Fibroblast of skin of right biceps (primary cell): ENCODE measurements at regions not wholly inside any gene's neighbourhood (a gene's known extent, or its start where the extent isn't known, plus 50 kb on each side); places are given as distances from the start of the nearest gene placed in this dataset.

Source experiments
- DNase-seq: peaks from one replicate; pipeline ENCODE4 v3.0.0-alpha.2; 2013

DNA sequence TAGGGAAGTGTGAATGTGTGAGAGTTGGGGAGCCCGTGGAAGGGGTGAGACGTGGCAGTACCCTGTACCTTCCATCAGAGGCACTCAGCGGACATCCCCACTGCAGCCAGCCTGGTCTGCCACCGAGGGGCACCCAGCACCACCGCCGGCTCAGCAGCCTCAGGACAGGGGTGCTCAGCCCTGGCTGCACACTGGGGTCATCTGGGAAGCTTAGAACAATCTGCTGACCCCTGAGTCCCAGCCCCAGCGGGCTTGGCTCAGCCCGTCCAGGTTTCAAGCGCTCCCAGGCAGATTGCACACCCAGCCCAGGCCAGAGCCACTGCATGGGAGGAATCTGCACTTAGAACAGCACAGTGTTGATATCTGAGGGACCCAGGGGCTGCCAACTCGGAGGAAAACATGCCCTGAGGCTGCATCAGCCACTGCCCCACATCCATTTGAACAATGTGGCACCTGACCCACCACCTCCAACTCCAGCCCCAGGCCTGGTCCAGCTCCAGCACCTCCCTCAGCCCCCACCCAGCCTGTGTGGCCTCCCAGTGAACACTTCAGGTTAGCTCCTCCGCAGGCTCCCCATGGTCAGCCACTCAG is 147.1 kb upstream of the OTOS start:
- DNase-seq, result no peak

DNA sequence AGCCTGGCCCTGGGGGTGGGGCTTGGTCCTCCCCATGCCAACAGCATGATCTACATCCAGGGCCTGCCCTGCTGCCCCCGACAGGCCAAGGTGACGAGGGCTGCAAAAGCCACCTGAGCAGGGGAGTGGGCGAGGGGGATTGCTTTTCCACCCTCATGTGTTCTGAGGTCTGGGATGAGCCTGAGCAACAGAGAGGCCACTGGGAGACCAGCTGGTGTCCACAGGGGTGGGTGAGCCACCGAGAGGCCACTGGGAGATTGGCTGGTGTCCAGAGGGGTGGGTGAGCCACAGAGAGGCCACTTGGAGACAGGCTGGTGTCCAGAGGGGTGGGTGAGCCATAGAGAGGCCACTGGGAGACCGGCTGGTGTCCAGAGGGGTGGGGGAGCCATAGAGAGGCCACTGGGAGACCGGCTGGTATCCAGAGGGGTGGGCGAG is 147.4 kb upstream of the GPC1 start:
- no peak for DNase-seq

DNA sequence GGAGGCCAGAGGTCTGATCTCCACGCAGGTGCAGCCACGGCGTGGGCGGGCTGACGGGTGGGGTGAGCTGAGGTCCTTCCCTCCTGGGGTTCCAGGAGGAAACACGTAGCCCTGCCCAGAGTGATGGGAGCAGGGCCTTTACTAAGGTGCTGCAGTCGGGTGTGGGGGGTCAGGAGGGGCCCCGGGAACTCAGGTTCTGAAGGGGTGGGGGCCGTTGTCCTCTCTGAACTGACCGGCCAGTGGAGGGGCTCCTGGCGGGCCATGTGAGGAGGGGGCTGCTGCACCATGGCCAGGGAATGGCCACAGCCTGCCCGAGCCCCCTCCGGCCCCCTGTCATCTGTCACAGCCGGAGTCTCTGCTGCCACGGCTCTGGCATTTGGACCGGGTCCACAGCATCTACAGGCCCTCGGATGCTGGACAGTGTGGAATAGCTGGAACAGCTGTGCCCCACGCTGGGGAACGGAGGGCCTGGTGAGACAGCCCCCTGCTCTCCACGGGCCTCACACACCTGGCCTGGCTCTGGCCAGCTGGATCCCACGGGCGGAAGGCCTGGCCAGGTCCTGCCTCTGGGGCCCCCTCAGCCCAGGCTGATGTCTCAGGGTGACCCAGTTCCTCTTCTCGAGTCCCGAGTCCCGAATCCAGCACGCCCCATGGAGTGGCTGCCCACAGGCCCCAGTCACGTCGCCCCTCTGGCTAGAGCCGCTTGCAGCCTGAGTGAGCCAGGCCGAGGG is 145.6 kb upstream of the GPC1 start:
- no peak for DNase-seq

DNA sequence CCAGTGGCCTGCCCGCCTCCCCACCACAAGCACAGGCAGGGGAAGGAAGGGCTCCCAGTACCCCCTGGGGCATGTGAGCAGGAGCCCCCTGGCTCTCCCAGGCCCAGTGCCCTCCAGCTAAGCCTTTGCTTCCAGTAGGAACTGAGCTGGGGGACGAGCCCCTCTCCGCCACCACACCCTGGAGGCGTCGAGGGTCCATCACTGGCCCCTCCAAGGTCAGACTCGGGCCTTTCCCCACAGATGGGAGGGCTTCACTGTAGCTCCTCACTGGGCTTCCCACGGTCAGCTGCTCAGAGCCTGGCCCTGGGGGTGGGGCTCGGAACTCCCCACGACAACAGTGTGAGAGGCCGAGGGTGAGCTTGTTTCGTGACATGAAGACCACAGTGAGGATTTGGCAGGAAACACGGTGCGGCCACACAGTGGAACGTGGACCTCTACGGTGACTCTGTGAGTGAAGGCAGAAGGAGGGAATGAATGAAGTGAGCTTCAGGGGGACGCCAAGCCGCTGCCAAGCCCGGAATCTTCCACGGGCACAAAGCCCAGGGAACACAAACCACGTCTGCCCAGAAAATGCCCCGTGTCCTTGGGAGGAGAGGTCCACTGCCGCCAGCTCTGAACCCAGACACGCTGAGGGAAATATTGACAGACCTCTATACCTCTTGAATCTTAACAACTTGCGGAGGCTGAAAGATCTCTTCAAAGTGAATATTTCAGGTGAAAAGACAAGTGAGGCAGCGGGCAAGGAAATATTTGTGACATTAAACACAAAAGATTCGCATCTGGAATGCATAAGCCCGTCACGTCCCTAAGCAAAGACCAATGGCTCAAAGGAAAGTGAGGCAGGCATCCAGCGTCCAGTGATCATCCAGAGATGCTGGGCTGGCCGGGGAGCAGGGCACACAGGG is 144.8 kb upstream of the GPC1 start:
- no peak for DNase-seq

DNA sequence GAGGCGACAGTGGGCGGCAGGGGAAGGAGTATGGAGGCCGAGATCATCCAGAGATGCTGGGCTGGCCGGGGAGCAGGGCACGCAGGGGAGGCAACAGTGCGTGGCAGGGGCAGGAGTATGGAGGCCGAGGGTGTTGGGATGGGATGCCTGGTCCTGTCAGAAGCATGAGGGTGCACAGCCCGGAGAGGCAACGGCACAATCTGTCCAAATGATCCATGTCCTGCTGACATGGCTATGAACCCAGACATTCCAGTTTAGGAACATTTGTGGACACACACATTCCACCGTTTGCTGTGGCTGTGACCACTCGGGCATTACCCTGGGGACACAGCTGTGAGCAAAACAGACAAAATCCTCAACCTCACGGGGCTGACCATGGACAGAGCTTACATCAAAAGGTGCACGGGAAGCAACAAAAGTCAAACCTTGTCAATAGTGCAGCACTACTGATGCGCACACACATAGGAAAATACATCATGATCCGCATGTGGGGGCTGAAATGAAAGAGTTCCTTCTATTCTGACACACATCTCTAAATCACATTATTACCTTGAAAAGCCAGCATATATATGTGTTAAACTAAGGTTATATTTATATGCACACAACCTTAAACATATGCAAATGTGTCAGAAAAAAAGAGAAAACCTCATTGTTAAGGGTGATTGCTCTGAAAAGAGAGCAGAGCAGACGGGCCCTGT is 144.0 kb upstream of the GPC1 start:
- DNase-seq, result no peak

DNA sequence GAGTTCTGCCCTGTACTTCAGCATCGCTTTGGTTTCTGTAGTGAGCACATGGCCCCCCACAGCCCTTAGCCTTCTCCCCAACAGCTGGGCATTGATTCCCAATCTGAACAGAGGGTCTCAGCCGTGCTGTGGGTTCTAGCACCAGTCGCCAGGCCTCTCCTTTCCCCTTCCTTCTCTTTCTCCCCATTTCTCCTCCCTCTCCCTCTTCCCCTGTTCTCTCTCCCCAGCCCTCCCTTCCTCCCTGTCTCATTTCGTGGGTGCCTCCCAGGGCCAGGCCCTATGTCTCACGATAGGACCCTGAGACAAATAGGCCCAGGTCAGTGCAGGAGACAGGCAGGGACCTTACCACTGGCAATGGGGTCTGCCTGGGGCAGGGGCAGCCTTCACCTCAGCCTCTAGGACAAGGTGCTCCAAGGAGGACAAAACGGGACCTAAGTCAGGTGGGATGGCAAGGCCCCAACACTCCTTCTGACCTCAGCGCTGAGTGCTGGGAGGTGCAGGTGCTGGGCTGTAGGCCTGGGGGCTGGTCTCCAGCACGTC is 143.4 kb upstream of the GPC1 start:
- no peak for DNase-seq

DNA sequence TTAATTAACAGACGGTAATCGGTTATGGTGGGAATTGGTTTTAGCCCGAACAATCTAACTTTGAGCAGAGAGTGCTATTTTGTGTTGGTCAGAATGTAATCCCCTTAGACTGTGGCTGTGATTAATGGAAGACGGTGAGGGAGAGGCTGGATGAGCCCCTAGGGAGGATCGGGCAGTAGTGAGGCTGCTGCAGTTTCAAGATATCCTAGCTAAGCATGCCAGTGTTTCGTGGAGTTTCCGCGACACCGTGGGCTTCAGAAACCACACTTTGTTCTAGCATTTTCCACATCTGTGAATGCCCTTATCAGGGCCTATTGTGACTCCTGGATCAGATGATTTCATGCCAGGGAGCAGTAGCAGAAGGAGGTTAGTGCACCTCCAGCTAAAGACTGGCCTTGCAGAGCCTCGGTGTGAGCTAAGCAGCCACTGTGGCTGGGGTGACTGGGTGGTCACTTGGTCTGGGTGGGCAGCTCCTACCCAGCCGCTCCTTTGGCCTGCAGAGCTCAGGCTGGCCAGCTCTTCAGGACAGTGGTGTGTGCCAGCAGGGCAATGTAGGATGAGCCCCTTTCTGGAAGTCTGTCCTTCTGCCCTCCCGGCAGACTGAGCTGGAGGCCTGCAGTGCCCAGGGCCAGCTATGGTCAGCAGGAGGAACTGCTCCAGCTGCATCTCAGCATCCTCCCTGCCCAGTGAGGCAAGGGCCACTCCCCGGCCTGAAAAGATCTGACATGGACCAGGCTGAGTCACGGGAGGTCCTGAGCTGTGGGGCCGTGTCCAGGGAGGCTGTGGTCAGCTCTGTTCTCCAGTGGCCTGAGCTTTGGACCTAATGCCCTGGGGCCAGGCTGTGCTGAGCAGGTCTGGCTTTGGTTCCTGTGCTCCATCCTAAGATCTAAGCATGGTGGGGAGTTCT is 142.6 kb upstream of the GPC1 start:
- no peak for DNase-seq

DNA sequence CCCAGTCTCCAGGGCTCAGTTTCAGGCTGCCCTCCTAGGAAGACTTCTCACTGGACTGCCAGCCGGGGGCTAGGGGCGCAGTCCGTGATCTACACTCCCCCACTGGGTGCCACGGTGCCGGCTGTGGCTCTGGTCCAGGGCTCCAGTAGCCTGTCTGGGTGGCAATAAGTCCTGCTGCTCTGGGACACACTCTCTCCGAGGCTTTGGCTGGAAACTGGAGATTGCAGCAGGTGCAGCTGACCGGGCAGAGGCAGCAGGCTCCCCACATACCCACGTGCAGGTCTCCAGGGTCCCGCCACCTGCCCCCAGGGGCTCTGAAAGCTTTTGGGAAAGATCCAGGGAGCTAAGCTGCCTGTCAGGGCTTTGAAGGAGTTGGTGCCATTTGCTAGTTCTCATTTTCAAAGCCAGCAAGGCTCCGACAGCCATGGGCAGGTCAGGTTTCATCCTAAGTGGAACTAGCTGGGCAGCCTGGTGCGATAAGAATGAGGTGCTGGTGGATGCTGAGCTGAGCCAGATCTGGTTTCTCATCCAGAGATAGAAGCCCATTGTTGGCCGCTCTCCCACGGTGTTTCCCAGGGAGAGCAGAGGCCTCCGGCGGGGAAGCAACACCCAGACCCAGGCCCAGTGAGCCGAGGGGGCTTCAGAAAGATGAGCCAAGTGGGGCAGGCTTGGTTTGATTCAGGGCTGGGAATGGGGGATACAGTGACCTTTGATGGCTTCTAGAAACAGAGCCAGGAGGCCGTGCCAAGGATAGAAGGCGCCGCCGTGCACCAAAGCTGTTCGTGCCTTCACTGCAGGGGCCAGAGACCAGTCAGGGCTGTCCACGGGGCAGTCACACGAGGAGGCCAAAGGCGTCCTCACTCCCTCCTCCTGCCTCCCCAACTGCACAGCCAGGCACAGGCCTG is 141.7 kb upstream of the GPC1 start:
- no peak for DNase-seq

DNA sequence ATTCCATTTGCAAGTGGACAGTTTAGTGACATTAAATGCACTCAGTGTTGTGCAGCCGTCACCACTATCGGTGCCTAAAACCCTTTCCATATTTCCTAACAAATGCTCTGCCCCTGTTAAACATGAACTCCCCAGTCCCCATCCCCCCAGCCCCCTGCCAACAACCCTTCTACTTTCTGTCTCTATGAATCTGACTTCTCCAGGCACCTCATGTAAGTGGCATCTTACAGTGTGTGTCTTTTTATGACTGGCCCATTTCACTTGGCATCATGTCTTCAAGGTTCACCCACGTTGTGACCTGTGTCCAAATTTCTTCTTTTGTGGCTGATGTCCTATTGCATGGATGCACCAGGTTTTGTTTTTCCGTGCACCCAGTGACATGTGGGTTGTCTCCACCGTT is 140.9 kb upstream of the GPC1 start:
- no peak for DNase-seq

DNA sequence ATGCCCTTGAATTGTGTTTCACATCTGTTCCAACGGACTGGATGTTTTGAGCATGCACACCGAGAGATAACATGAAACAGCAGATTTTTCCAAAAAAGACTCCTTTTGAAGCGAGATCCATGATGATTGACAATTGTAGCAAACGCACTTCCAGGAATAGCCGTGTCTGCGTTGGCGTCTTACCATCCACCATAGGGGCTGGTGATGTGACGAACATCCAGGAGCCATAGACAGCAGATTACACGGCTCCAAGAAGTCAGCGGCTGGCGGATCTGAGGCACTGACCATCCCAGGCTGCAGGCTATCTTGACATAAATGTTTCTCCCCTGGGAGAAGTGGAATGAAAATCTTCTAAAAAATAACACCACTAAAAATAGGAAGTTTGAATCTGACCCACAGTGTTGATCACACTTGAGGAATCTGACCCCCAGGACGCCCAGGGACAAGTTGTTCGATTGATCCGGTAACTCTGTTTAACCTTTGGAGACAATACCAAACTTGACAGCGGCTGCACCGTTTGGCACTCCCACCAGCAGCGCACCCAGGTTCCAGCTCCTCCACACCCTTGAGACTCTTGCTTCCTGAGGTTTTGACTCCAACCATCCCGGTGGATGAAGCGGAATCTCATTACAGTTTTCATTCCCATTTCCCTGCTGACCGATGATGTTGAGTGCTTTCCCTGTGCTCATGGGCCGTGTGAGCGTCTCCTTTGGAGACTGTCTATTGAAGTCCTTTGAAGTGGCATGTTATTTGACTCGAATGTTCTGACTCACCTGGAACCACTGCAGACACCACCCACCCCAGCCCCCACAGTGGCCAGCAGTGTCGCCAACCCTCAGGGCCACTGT is 140.0 kb upstream of the GPC1 start:
- no peak for DNase-seq

DNA sequence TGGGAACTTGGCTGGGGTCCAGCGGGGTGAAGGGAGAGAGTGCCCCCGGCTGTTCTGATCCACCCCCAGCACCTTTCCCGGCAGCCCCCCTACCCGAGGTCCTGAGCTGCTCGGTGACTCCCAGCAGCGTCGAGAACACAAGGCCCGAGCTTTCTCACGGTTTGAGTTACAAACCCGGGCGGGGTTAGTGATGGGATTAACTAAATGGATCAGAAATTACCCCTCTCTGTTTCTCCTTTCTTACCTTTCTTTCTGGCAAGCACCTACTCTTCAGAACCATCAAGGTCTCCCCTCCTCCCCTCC is 139.4 kb upstream of the GPC1 start:
- DNase-seq, result no peak

DNA sequence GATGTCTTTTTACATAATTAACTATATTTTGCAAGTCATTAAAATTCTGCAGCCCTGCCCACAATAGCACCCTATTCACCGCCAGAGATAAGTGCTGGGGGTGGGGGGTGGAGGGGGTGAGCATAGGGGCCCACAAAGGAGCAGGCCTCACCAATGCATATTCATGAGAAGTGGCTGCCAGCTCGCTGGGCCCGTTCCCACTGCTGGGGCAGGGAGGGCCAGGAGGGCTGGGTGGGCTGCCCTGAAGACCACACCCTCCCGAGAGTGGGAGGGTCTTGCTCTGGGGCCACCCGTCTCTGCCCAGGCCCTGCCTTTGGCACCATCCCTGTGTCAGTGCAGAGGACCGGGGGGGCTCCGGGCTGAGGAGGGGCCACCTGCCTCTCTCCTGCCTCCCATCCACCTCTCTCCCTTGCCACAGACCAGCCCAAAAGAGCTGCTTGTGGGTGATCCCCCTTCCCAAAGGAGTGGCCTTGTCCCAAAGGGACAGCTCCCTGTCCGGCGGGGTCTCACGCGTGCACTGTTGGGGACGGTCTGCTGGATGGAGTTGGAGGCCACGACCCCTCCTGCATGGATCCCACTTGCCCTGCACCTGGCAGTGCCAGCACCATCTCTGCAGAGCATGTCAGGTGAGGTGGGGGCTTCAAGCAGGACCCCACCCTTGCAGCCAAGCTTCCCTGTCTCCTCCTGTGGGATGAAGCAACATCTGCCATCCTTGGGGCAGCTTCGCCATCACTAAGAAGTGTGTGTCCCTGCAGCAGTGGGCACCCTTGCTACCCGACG is 138.8 kb upstream of the GPC1 start:
- DNase-seq, result no peak

DNA sequence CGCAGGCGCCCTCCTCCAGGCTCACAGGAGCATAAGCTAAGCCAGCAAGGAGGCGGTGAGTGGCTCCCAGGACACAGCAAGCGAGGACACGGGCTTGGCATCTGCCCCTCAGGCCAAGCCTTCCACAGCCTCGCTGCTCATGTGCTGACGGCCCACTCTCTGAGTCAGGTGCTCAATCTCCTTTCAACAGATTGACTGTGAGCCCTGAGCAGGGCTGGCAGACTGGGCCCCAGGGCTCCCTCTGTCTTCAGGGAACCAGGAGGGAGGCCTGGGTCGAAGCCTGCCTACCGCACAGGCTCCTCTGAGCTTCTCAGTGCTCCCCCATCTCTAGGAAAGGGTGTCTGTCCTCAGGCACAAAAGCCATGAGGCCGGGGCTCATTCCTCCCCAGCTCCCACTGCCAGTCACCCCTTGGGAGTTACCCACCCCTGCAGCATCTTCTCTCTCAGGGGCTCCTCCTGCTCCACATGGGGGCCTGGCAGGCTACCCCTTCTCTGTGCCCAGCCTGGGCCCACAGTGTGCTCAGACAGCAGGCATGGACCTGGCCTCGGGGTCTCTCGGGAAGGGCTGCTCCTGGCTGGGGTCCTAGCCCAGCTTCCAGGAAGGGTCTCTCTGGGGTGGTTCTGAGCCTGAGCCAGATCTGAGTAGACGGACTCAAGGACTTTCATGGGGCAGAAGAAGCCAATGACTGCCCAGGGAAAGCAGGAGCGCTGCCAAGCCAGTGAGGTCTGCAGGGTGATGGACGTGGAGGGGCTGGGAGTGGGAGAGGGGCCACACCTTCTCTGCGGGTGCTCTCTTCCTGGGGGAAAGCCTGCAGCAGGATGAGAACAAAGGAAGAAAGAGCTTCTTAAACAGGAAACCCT is 138.0 kb upstream of the GPC1 start:
- DNase-seq, result no peak

DNA sequence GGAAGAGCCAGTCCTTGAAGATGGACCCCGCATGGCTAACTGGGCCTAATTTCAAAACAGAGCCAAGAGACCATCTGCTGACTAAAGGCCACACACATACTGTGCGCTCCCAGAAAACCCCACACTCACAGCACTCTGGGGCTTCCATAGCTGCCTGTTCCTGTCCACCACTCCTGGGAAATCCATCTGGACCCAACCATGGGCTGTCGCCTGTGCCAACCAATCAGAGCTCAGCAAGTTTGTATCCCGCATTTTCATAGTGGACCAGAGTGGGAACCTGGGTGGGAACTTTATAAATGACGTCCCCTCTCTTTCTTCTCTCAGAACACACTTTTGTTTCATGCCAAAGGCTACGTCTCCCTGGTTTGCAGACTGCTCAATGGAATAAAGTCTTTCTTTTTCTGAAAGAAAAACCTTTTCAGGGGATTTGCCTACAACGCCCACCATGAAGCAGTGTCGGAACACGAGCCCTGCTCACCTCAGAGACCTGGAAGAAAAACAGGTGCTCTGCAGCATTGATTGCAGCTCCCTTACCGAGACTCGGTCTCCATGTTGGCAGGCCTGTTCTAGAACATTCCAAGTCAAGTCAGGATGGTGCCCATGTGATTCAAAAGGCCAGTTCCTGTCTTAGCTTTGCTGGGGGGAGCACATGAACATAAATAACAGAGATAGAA is 137.2 kb upstream of the GPC1 start:
- DNase-seq, result no peak

DNA sequence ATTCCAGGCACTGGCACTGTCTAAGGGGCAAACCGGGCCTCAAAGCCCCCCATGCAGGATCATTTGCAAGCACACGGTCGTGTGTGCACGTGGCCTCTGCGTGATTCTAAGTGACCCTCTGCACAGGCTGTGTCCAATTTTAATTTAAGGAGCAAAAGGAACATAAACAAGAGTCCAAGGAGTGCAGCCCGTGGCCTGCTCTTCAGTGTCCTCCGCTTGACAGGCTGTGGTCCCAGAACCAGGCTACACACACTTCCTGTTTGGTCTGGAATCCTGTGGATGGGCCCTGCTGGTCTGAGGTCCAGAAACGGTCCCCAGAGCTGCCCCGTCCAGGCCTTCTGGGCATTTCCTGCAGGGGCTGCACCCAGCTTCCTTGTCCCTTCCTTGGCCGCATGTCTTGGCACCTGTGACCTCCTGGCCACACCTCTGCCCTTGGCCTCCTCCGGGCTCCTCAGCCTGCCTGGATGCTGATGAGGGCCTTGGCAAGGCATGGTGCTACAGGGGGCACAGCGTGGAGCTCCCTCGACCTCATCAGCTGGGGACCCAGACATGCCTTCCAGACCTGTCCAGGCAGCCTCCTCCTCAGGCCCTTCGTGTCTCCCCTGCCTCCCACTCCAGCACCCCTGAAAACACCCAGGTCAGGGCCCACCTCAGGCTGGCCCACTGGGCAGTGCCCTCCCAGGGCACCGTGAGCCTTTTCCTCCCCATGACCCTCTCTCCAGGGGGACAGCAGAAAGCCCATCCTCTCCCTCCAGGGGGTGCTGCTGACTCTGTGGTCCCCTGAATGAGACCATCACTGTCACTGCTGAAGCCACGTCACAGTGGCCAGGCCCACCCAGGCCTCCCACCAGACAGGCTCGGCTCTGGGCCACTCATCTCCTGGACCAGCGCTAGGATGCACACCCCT is 136.4 kb upstream of the GPC1 start:
- DNase-seq, result no peak

DNA sequence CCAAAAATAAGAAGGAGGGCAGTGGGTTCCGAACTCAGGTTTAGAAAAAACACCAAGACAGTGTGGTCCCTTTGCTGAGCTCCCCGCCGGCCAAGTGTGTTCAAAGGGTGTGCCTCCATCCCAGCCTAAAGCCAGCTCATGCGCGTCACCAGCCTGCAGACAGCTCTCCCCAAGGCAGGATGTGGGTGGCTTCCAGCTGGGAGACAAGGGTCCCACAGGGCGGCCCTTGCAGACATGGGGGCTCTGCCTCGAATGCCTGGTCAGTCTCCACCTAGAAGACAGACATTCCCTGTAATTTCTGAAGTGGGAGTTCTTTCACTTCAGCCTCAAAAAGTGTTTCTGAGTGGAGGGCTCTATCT is 135.8 kb upstream of the GPC1 start:
- DNase-seq, result no peak
